A549 (cell line): ENCODE measurements at regions not wholly inside any gene's neighbourhood (a gene's known extent, or its start where the extent isn't known, plus 50 kb on each side); places are given as distances from the start of the nearest gene placed in this dataset.

Experiments used
- ATAC-seq, 2 experiments: fragments of 200-7000 bp in 1 of 2; fragments of >200 bp in 1 of 2; cut with Nextera tagmentation in 1 of 2; cut with Tn5 transposase in 1 of 2; 3 replicates each; pipeline versions ENCODE4 v1.8.0 to v1.9.1; 2018 to 2020; ENCODE audit warnings: mild to moderate bottlenecking in 1 of 2, moderate library complexity in 1 of 2
- CTCF ChIA-PET: fragments of 300-600 bp; sonication (Branson Sonifier 250); formaldehyde crosslinking; extraction: SDS; loops from one replicate; lab custom pipeline; 2021; ENCODE audit warnings: antibody characterized with exemption, inconsistent platforms; lab: Yijun Ruan, JAX
- POLR2A ChIA-PET: fragments of 350-600 bp; formaldehyde crosslinking; extraction: SDS; loops from one replicate; lab custom pipeline; 2021; ENCODE audit warnings: antibody characterized with exemption, inconsistent platforms; lab: Yijun Ruan, JAX
- DNase-seq, 2 experiments: peaks; one replicate each; pipeline versions ENCODE4 v3.0.0 to v3.0.0-alpha.2; 2011 to 2016; ENCODE audit warnings: low read depth in 1 of 2, low spot score in 1 of 2
- FAIRE-seq: peaks from 2 replicates; lab custom pipeline; 2011; peaks lifted over from hg19 to GRCh38; lab: Jason Lieb, UNC
- H3K27ac ChIP-seq, 2 experiments: fragments of >200 bp; sonication (Bioruptor Twin); formaldehyde crosslinking; 3 replicates each; pipeline ENCODE4 v1.5.1; 2016 to 2017
- H3K4me1 ChIP-seq: fragments of >200 bp; sonication (Bioruptor Twin); formaldehyde crosslinking; 3 replicates; pipeline ENCODE4 v1.6.1; 2016
- H3K4me2 ChIP-seq: fragments of >200 bp; sonication (Bioruptor Twin); formaldehyde crosslinking; 3 replicates; pipeline ENCODE4 v1.6.1; 2016
- H3K4me3 ChIP-seq: fragments of >200 bp; sonication (Bioruptor Twin); formaldehyde crosslinking; 3 replicates; pipeline ENCODE4 v1.5.1; 2016
- H3K9me3 ChIP-seq: fragments of >200 bp; sonication (Bioruptor Twin); formaldehyde crosslinking; 3 replicates; pipeline ENCODE4 v1.6.1; 2016
- CBX2 ChIP-seq: fragments of 200-600 bp; sonication (generic); IDR thresholded peaks from 2 replicates; pipeline ENCODE4 v1.6.1; 2016; ENCODE audit warnings: low read depth, mild to moderate bottlenecking, borderline replicate concordance
- CEBPB ChIP-seq, 2 experiments: fragments of >200 bp in 1 of 2; sonication (Bioruptor Twin) in 1 of 2; formaldehyde crosslinking in 1 of 2; IDR thresholded peaks; 2 replicates each; pipeline ENCODE4 v1.6.1; 2012 to 2016
- CHD2 ChIP-seq: fragments of 150-350 bp; IDR thresholded peaks from 2 replicates; pipeline ENCODE4 v1.6.1; 2014; ENCODE audit warnings: low read length; ENCODE audit not compliant: partially characterized antibody
- CHD4 ChIP-seq: fragments of 200-600 bp; sonication (generic); IDR thresholded peaks from 2 replicates; pipeline ENCODE4 v1.6.1; 2016; ENCODE audit warnings: antibody characterized with exemption, mild to moderate bottlenecking, borderline replicate concordance
- CTCF ChIP-seq: fragments of >200 bp; sonication (Bioruptor Twin); formaldehyde crosslinking; IDR thresholded peaks from 3 replicates; pipeline ENCODE4 v1.5.1; 2016
- E2F6 ChIP-seq: IDR thresholded peaks from 2 replicates; pipeline ENCODE4 v1.6.1; 2012; ENCODE audit warnings: low read depth, borderline replicate concordance
- EHMT2 ChIP-seq: fragments of 200-600 bp; sonication (generic); IDR thresholded peaks from 2 replicates; pipeline ENCODE4 v1.6.1; 2016; ENCODE audit warnings: antibody characterized with exemption, low read depth, mild to moderate bottlenecking, moderate library complexity
- EP300 ChIP-seq, 2 experiments: fragments of >200 bp; sonication (Bioruptor Twin); formaldehyde crosslinking; IDR thresholded peaks; 2 replicates in 1 of 2; 3 replicates in 1 of 2; pipeline ENCODE4 v1.6.1; 2016 to 2017
- HDAC2 ChIP-seq: fragments of 200-600 bp; sonication (generic); IDR thresholded peaks from 2 replicates; pipeline ENCODE4 v1.6.1; 2016
- HOXB13 ChIP-seq: fragments of 250-450 bp; sonication (Bioruptor Pico); IDR thresholded peaks from 2 replicates; pipeline ENCODE4 v1.5.0; 2020; ENCODE audit warnings: low read depth, mild to moderate bottlenecking, moderate library complexity
- HOXB5 ChIP-seq: fragments of 250-450 bp; sonication (Bioruptor Pico); IDR thresholded peaks from 2 replicates; pipeline ENCODE4 v1.5.0; 2020; ENCODE audit warnings: mild to moderate bottlenecking, moderate library complexity
- JUNB ChIP-seq: fragments of >200 bp; sonication (Bioruptor Twin); formaldehyde crosslinking; IDR thresholded peaks from 2 replicates; pipeline ENCODE4 v1.6.1; 2016
- KDM5A ChIP-seq: fragments of 200-600 bp; sonication (generic); IDR thresholded peaks from 2 replicates; pipeline ENCODE4 v1.6.1; 2016; ENCODE audit warnings: antibody characterized with exemption, mild to moderate bottlenecking
- MAX ChIP-seq: IDR thresholded peaks from 2 replicates; pipeline ENCODE4 v1.6.1; 2012
- NFE2L2 ChIP-seq: fragments of 150-350 bp; conservative IDR thresholded peaks from 2 replicates; pipeline ENCODE4 v1.6.1; 2014; ENCODE audit warnings: low read length
- NPAS2 ChIP-seq: fragments of 250-450 bp; sonication (Bioruptor Pico); IDR thresholded peaks from 2 replicates; pipeline ENCODE4 v1.8.0; 2022; ENCODE audit warnings: mild to moderate bottlenecking, moderate library complexity, borderline replicate concordance
- NR3C1 ChIP-seq: fragments of >200 bp; sonication (Bioruptor Twin); formaldehyde crosslinking; IDR thresholded peaks from 3 replicates; pipeline ENCODE4 v1.6.1; 2017
- PHF8 ChIP-seq: fragments of 200-600 bp; sonication (generic); IDR thresholded peaks from 2 replicates; pipeline ENCODE4 v1.6.1; 2016; ENCODE audit warnings: low read depth, mild to moderate bottlenecking, antibody characterized with exemption, moderate library complexity, borderline replicate concordance
- POLR2AphosphoS2 ChIP-seq: conservative IDR thresholded peaks from 2 replicates; pipeline ENCODE4 v1.6.1; 2012; ENCODE audit warnings: low read length, improper control_type of control experiment, inconsistent platforms
- RAD21 ChIP-seq, 2 experiments: fragments of >200 bp in 1 of 2; sonication (Bioruptor Twin) in 1 of 2; formaldehyde crosslinking in 1 of 2; IDR thresholded peaks in 1 of 2; conservative IDR thresholded peaks in 1 of 2; 2 replicates in 1 of 2; 3 replicates in 1 of 2; pipeline ENCODE4 v1.6.1; 2012 to 2018; ENCODE audit warnings: inconsistent platforms in 1 of 2
- RFX5 ChIP-seq: fragments of 450-650 bp; IDR thresholded peaks from 2 replicates; pipeline ENCODE4 v1.7.1; 2014; ENCODE audit warnings: antibody characterized with exemption, mild to moderate bottlenecking, moderate library complexity
- RNF2 ChIP-seq: fragments of 200-600 bp; sonication (generic); IDR thresholded peaks from 2 replicates; pipeline ENCODE4 v1.6.1; 2016; ENCODE audit warnings: low read depth, mild to moderate bottlenecking, antibody characterized with exemption, moderate library complexity, borderline replicate concordance
- SREBF2 ChIP-seq: fragments of 450-650 bp; IDR thresholded peaks from 2 replicates; pipeline ENCODE4 v1.6.1; 2014; ENCODE audit warnings: mild to moderate bottlenecking, moderate library complexity
- TFCP2L1 ChIP-seq: fragments of 250-450 bp; sonication (Bioruptor Pico); IDR thresholded peaks from 2 replicates; pipeline ENCODE4 v1.5.0; 2021; ENCODE audit warnings: mild to moderate bottlenecking
- TP53 ChIP-seq: fragments of 250-450 bp; sonication (Bioruptor Pico); IDR thresholded peaks from 2 replicates; pipeline ENCODE4 v1.5.0; 2021; ENCODE audit warnings: mild to moderate bottlenecking, moderate library complexity
- ZC3H11A ChIP-seq: fragments of 450-650 bp; IDR thresholded peaks from 2 replicates; pipeline ENCODE4 v1.6.1; 2014; ENCODE audit warnings: antibody characterized with exemption, mild to moderate bottlenecking
- WGBS: methylation state at CpG from one replicate; pipeline ENCODE4 v1.1.6; 2017; ENCODE audit errors: missing lambda C conversion rate; 5-methylcytosine and 5-hydroxymethylcytosine counted together

- TF ChIP-seq HOXB5 (CRISPR knock-in tag) (no peak), NPAS2 (CRISPR knock-in tag) (no peak), E2F6 (no peak), PHF8 (no peak), EP300 (IDR thresholded peaks at IDR 0.05) (no peak), CHD4 (no peak), TP53 (CRISPR knock-in tag) (no peak), CHD2 (no peak), RNF2 (no peak)
These were observed 112.0 kb upstream of the TJP1 start (continued) for GRCh38 chr15:29934251-29934650.

- Histone ChIP-seq H3K4me2 (peak overlapping the region; percentile 63), H3K4me1 (peaks cover 52% of the 10 kb centered on the region), H3K4me3 (no peak overlapping the region), H3K27ac (peak overlapping the region; percentile 51 to 76), H3K9me3 (no peaks in the 10 kb centered on the region)
- ChIA-PET CTCF (interaction anchor here (0.6 to 2.8 kb wide), 5 partner anchors 8 to 45 kb away, joined by 3 to 13 read pairs (median 3); no protein-coding TSS in a partner anchor), POLR2A (no interaction called here)
- FAIRE-seq = peak; percentile 96
- no peak for ATAC-seq
- 28% methylated on average over 3 of the region's 3 CpGs for WGBS
- peak in 1 of 2 experiments; percentile 61 for DNase-seq
- TF ChIP-seq CEBPB (IDR thresholded peaks at IDR 0.05) = peak; percentile 56 to 70; a peak in 2 of 4 replicates
- no peak for TF ChIP-seq EHMT2
These were observed 111.0 kb upstream of the TJP1 start for GRCh38 chr15:29933042-29933803.

GRCh38 chr15:29926083-29926388, 103.8 kb upstream of the TJP1 start:
- TF ChIP-seq MAX (no peak), RAD21 (conservative IDR thresholded peaks at IDR 0.05 in 1 of 2, IDR thresholded peaks at IDR 0.05 in 1 of 2) (0 out of 5 replicates have a peak, but pooled peaks of 1 of the 2 experiments have one; percentile 17)
- CTCF ChIA-PET = interaction anchor here (0.6 to 10.3 kb wide), 89 partner anchors 8 to 313 kb away, joined by 3 to 128 read pairs (median 6); partner anchors contain the start of gene TJP1
- Histone ChIP-seq H3K4me2 (peak overlapping the region; percentile 67), H3K9me3 (no peaks in the 10 kb centered on the region), H3K4me3 (no peak overlapping the region), H3K4me1 (peaks cover 54% of the 10 kb centered on the region), H3K27ac (peak overlapping the region; percentile 70 to 86; a peak in 5 of 6 replicates)
- DNase-seq = no peak
- POLR2A ChIA-PET = interaction anchor here (0.9 to 4.0 kb wide), 8 partner anchors 15 to 356 kb away, joined by 3 to 86 read pairs (median 4); partner anchors contain the start of gene TJP1
- ATAC-seq = no peak
- peak; percentile 92 for FAIRE-seq
- WGBS = 88% methylated on average over 2 of the region's 2 CpGs

- H3K27ac ChIP-seq = peak overlapping the region; percentile 70 to 86
- ChIA-PET CTCF (interaction anchor here (0.6 to 10.3 kb wide), 94 partner anchors 8 to 312 kb away, joined by 3 to 128 read pairs (median 6); partner anchors contain the start of gene TJP1), POLR2A (interaction anchor here (0.6 to 4.0 kb wide), 11 partner anchors 15 to 355 kb away, joined by 3 to 86 read pairs (median 4); partner anchors contain the start of gene TJP1)
- H3K9me3 ChIP-seq = no peaks in the 10 kb centered on the region
- H3K4me2 ChIP-seq = peak overlapping the region; percentile 67
- DNase-seq (peak; percentile 84 to 92), FAIRE-seq (peak; percentile 87), ATAC-seq (peak; percentile 81 to 88)
- no peak overlapping the region for H3K4me3 ChIP-seq
- H3K4me1 ChIP-seq = peaks cover 60% of the 10 kb centered on the region
- 5% methylated on average over 5 of the region's 5 CpGs for WGBS
- TF ChIP-seq SREBF2 (no peak), CTCF (peak; percentile 97), HOXB13 (no peak), JUNB (peak; percentile 55; the same call in 1 of the 2 replicates), HDAC2 (no peak), ZC3H11A (no peak), TFCP2L1 (peak; percentile 77; the same call in 1 of the 2 replicates), CBX2 (no peak), CHD4 (no peak), POLR2AphosphoS2 (no peak), NFE2L2 (no peak), RFX5 (peak; percentile 28; the same call in 1 of the 2 replicates), CHD2 (no peak), MAX (peak; percentile 40), NR3C1 (no peak), KDM5A (no peak)
These were observed 103.2 kb upstream of the TJP1 start for GRCh38 chr15:29925227-29926082.
